ENCODE measurements at regions not wholly inside any gene's neighbourhood (a gene's known extent, or its start where the extent isn't known, plus 50 kb on each side); places are given as distances from the start of the nearest gene placed in this dataset.
"Not testable (repeated sequence)": the region's sequence is repeated elsewhere in the genome, so short reads cannot be mapped to it uniquely, and the experiment has no call there.

DNA sequence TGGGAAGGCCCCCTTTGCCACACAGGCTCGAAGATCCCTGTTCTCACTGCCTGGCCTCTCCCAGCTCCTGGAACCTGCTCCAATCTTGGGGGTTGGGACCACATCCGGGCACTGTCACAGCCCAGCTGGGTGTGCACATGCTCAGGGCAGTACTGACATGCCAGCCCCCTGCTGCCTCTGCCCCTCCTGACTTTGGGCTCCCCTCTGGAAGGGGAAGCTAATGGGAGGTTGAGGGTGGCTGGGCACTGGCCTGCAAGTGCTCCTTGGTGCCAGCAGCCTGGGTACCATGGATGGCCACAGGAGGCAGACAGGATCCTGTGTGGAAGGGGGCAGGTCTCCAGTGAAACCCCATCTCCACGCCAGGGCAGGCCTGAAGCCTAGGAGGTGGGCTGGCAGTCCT lies 126.1 kb upstream of the NOL4 start:
- FAIRE-seq (no peak), DNase-seq (ENCODE audit: insufficient read length, low spot score) (no peak)

DNA sequence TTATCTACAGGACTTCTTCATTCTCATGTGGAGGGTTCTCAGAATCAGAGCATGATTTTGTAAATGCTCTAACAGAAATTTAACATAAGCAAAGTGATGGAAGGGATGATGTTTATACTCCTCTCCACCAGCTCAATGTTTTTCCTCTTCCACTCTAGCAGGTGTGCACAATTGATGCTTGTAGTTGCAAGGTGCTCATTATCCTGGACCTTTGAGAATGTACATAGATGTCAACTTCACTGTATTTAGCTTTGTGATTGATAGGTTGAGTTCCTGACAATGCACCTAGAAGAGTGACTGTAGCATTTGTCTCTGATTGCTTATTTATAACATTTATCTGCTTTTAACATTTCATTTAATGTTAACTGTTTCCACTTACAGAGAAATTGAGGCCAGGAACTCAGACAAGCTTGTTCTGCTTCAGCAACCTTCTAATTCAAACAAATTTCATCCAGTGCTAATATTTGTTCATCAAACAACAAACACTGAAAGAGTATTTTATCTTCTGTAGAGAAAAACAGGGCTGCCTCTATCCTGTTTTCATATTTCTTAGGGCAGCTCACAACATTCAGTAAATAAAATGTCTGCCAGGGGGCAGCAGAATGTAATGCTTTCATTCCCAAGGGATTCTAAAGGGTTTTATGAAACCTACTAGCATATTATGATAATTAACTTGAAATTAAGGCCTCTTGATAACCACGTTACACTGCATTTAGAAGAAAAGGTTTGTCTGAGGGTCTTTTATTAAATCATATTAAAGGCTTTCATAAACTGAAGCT lies 127.9 kb upstream of the NOL4 start:
- no peak for DNase-seq (ENCODE audit: insufficient read length, low spot score)
- no peak for FAIRE-seq

DNA sequence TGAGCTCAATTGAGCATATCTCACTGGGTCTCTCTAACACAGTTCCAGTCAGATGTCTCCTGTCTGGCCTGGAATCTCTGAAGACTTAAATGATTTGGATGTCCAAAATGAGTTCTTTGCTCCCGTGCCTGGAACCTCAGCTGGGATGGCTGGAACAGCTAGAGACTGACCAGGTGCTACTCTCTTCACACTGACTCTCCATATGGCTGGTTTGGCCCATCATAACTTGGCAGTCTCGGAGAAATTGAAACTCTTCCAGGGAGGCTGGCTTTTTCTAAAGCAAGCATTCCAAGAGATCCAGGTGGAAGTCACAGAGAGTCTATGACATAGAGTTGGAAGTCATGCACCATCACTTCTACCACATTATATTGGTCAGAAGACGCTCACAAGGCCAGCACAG lies 129.6 kb upstream of the NOL4 start:
- FAIRE-seq, result no peak
- DNase-seq (ENCODE audit: insufficient read length, low spot score), result no peak

DNA sequence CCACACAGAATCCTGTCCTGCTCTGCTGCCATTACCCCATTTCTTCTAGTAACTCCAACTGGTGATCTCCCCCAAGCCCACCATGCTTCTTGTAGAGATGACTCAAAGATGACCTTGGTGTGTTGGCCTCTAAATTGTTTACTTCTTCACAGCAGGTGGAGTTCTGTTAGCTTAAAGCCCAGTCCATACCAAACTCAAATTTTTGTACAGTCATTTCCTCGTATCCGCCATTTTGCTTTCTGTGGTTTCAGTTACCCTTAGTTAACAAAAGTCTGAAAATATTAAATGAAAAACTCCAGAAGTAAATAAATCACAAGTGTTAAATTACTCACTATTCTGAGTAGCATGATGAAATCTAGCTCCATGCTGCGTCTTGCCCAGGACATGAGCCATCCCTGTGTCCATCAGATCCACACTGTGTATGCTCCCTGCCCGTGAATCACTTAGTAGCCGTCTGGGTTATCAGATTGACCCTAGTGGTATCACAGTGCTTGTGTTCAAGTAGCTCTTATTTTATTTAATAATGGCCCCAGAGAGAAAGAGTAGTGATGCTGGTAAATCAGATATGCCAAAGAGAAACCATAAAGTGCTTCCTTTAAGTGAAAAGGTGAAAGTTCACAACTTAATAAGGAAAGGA lies 133.3 kb upstream of the NOL4 start:
- no peak for FAIRE-seq
- DNase-seq (ENCODE audit: insufficient read length, low spot score), result no peak

DNA sequence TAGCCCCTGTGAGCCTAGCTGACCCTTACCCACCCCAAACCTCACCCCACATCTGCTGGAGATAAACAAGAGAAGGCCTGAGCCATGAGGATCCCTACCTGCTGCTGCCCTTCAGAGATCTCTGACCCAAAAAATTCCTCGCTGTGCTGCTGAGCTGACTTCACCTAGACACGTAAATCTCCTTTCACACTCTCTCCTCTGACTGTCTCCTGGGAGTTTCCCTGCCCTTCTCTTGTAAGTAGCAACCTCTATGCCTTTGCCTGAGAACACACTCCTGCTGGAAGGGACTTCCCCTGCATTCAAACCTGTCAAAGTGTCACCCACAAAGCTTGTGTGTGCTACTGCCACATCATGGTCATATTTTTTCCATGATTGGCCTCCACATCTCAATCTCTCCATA lies 134.2 kb upstream of the NOL4 start:
- DNase-seq (ENCODE audit: insufficient read length, low spot score) (peak; percentile 2), FAIRE-seq (peak; percentile 80)

DNA sequence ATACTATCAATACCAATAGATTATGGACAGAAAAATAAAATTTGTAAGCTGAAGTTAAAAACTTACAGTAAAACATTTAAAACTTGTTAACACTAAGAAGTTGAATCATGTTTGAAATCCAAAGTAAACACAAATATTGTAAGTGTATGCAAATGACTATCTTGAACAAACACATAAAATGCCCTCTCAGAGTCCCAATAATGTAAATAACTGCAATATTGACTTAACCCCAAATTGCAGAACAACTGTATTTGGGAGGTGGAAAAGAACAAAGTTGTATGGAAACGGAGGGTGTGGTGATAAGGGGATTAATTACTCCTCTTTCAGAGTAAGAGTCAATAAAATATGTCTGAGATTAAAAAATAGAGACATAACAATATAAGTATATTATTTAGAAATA lies 140.0 kb upstream of the NOL4 start:
- no peak for FAIRE-seq
- DNase-seq (ENCODE audit: insufficient read length, low spot score), result no peak

DNA sequence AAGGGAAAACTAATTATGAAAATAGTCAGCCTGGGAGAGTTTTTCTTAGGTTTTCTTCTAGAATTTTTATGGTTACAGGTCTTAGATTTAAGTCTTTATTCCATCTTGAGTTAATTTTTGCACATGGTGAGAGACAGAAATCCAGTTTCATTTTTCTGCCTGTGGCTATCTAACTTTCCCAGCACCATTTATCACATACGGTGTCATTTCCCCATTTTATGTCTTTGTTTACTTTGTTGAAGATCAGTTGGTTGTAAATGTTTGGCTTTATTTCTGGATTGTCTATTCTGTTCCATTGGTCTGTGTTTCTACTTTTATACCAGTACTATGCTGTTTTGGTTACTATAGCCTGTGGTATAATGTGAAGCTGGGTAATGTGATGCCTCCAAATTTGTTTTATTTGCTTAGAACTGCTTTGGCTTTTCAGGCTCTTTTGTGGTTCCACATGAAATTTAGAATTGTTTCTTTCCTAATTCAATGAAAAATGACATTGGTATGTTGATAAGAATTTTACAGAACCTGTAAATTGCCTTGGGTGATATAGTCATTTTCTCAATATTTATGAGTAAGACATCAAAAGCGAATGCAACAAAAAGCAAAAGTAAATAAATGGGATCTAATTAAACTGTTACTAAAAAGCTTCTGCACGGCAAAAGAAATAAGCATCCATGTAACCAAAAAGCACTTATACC lies 146.1 kb upstream of the NOL4 start:
- DNase-seq (ENCODE audit: insufficient read length, low spot score) (no peak), FAIRE-seq (no peak)

DNA sequence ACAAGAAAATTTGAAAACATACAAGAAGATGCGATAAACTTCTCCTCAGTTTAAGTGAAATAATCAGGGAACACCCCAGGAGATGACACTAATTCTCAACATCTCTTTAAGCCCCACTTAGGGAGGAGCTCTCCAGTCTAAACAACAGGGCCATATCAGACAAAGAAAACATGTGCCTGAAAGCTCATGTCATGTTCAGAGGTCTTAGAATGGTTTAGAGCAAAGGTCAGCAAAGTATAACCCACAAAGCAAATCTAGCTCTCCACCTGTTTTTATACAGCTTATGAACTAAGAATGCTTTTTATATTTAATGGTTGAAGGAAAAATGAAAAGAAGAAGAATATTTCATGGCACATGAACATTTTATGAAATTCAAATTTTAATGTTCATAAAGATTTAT lies 155.6 kb upstream of the NOL4 start:
- DNase-seq (ENCODE audit: insufficient read length, low spot score) (no peak), FAIRE-seq (no peak)

DNA sequence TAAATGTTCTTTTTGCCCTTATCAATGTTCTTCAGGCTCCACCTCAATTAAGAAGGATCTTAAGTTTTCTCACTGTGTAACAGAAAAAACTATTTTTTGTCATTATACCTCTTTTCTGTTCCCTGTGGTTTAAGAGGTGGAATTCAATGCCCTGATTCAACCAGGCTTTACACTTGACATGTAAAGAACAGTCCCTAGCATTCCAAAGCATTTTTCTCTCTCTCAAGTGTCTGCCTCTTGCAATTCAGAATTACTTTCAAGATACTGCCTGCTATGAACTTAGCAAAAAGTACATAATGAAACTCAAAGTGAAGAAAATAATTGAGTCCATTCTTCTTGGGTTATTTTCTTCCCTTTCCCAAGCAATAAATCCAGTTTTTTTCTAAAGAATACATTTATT lies 160.6 kb upstream of the NOL4 start:
- FAIRE-seq, result no peak

DNA sequence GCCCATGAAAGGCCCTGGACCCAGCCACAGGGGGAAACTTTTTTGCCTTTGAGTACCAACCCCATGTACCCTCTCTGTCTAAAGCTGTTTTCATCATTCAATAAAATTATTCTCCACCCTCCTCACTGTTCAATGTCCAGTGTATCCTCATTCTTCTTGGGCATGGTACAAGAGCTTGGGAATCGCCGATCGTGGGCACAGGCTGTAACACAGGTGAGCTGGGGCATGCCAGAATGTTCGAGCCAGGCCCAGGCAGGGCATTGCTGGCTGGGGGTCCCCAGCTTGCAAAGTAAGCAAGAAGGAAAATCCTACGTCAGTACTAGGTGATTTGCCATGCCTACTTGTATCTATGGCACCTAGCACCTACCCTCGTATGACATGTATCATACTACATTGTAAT lies 162.1 kb upstream of the NOL4 start:
- DNase-seq (ENCODE audit: insufficient read length, low spot score) (no peak), FAIRE-seq (no peak)

More for the DNA sequence above, 160.6 kb upstream of the NOL4 start:
- no peak for DNase-seq (ENCODE audit: insufficient read length, low spot score)

DNA sequence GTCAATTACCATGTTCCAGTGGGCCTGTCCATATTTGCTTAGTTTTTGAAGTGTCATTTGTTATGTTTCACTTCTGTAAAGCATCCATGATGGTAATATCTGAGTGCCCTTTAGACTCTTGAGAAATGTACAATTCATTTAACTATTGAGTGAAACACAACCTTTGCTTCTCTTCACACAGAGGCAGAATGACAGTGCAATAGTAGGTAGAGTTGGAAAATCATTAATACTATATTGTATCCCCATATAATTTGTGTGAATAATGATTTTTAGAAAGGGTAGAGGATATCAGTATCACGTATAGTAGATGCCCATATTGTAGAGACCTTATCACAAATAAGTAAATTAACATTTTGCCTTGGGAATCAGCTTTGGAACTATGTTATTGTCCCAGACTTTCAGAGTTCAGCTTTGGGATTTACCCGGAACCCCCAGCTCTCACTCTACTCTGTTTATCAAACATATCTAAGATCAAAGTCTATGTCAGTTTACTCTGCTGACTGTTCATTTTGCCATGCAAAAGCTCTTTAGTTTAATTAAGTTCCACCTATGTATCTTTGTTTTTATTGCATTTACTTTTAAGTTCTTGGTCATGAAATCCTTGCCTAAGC lies 172.7 kb upstream of the NOL4 start:
- no peak for DNase-seq (ENCODE audit: insufficient read length, low spot score)
- no peak for FAIRE-seq

DNA sequence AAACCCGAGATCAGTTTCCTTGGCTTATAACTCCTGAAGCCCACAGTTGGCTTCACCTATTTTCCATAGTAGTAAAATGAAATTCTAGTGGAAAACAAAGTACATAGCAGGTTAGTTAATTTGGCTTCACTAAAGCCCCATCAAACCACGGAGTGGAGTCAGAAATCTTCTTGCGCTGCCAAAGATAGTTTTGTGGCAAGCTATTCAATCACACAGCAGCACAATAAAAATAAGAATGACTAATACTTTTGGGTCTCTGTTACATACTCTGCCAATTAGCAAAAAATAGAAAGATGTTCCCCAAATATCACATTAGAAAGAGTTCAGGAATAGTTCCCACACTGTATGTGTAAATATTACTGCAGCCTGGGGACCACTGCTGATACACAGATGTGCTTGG lies 175.2 kb upstream of the NOL4 start:
- DNase-seq (ENCODE audit: insufficient read length, low spot score), result no peak
- no peak for FAIRE-seq

DNA sequence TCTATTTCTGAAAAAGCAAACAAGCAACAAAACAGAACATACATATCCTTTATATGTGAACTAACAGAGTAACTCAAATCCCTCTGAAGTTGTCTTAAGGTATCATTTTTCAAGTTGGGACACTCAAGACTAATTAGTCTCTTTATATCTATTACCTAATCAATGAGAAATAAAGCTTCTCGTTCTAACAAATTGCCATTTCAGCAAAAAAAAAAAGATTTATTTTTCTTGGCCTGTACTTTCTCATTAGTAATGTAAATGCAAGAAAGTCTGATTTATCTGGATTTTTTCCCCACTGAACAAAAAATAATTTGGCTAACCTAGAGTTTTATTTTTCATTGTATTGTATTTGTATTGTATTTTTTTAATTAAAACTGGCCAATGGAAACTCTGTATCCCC lies 176.1 kb upstream of the NOL4 start:
- FAIRE-seq, result no peak

DNA sequence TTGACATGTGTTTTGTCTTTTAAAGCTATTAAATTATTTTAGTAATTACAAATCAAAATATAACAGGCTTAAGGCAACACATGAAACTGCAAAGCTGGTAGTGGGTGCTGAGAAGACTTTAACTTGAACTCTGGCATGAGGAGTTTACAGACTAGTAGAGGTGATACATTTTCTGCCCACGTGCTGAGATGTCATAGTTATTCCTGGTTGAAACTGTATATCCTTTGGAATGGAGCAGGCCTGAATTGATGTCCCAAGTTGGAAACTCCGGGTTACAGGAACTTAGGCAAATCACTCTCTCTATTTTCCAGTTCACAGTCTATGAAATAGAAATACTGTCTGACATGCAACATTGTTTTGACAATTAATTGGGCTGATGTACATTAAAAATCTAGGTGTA lies 177.1 kb upstream of the NOL4 start:
- FAIRE-seq, result no peak
- no peak for DNase-seq (ENCODE audit: insufficient read length, low spot score)

More for the DNA sequence above, 176.1 kb upstream of the NOL4 start:
- no peak for DNase-seq (ENCODE audit: insufficient read length, low spot score)

DNA sequence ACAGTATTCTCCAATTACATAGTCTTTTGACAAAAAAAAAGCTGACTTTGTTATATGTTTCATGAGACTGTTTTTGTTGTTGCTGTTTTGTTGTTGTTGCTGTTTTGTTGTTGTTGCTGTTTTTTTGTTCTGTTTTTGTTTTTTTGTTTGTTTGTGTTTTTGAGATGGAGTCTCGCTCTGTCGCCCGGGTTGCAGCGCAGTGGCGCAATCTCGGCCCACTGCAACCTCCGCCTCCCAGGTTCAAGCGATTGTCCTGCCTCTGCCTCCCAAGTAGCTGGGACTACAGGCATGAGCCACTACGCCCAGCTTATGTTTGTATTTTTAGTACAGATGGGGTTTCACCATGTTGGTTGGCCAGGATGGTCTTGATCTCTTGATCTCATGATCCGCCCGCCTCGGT lies 182.8 kb upstream of the NOL4 start:
- not testable (repeated sequence) for FAIRE-seq; DNase-seq (ENCODE audit: insufficient read length, low spot score)

DNA sequence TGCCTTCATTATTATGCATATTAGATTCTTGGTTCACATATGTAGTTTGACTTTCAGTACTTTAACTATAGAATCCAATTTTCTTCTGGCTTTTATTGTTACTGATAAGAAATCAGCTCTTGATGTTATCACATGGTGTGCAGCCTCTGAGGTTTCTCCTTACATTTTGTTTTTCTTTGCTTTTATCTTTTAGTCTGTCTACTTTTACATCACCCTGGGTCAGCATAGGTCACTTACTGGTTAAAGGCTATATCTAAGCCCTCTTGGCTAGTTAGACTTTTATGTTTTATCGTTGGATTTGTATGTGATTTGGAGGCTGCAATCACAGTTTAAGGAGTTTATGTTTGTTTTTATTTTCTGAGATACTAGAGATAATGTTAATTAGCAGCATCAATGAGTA lies 187.2 kb upstream of the NOL4 start:
- DNase-seq (ENCODE audit: insufficient read length, low spot score), result no peak
- FAIRE-seq, result no peak

DNA sequence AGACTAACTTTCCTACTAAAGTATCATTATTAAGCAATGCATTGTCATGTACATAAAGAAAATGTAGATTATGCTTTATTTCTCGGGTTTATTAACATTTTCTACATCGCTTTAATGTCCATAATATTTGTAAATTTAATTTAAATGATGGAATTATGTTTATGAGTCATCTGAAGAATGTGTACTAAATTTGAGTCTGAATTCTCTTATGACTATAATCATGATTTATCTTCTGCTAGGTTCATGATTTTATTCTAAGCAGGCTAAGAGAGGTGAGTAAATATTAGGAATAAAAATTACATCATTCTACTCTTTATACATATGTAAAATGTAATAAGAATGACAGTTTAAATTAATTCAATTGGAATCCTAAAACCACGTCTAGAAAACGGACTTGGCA lies 206.3 kb upstream of the NOL4 start:
- no peak for DNase-seq (ENCODE audit: insufficient read length, low spot score)
- no peak for FAIRE-seq

DNA sequence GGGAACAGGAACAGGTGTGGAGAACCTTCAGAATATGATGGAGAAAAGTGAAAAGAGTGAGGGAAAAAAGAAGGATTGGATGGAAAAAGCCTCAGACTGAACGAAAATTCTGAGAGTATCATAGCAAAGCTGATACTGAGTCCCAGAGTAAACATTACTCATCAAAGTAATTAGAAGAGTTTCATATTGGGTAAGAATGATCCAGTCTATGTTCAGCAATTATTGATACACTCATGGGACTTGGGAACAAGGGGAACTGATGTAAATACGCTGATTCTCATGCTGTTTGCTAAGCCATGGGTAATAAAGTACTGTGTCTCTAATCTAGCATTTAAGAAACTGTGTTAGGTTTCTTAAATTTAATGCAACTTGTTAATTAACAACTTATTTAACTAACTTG lies 219.9 kb upstream of the NOL4 start:
- FAIRE-seq, result no peak
- no peak for DNase-seq (ENCODE audit: insufficient read length, low spot score)

DNA sequence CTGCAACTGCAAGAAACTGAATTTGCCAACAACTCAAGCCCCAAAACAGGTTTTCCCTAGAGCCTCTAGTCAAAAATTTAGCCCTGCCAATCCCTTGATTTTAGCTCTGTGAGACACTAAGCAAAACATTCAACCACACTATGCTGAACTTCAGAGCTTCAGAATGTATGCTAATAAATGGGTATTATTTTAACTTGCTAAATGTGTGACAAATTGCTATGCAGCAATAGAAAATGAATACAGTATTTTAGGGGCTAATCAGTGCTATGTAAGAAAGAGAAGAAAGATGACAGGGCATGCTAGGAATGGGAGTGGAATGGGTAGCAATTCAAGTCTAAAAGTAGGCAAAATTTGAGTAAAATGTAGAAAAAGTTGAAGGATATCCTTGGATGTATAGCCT lies 223.9 kb upstream of the NOL4 start:
- FAIRE-seq (no peak), DNase-seq (ENCODE audit: insufficient read length, low spot score) (no peak)

DNA sequence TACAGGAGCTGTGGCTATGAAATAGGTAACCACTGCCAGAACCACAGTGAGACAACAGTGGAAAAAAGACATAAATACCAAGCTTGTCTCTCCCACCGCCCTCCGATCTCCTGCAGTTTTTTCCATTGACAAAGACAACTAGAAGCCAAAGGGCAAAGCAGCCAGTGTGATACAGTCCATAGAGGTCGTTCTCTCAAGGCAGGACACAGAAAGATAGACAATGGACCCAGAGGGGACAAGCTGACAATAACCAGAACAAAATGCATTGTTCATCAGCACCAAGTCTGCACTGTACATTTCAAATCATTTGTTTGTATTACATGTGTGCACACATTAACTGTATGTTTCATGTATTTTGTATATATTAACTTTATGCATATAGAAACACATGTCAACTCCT lies 233.0 kb upstream of the NOL4 start:
- DNase-seq (ENCODE audit: insufficient read length, low spot score) (no peak), FAIRE-seq (no peak)

DNA sequence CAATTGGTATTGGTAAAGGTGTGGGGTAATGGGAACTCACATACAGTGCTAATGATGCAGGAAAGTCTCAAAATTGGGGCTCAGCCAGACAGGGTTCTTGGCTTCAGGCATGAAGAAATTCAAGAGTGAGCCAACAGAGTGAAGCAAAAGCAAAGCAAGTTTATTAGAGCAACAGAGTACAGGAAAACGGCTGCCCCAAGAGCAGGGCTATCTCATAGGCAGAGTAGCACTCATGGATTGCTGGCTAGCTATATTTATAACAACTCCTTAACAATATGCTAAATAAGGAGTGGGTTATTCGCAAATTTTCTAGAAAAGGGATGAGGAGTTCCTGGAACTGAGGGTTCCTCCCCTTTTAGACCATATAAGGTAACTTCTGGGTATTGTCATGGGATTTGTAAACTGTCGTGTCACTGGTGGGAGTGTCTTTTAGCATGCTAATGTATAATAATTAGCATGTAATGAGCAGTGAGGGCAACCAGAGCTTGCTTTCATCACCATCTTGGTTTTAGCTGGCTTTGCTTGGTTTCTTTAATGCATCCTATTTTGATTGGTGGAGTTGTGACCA lies 233.8 kb upstream of the NOL4 start:
- DNase-seq (ENCODE audit: insufficient read length, low spot score) (no peak), FAIRE-seq (no peak)
